Left colon (tissue), 2 donors: ENCODE measurements at regions not wholly inside any gene's neighbourhood (a gene's known extent, or its start where the extent isn't known, plus 50 kb on each side); places are given as distances from the start of the nearest gene placed in this dataset.
A peak's percentile ranks its signal among the peaks of the same experiment; 100 is the strongest.
"Not testable (repeated sequence)": the region's sequence is repeated elsewhere in the genome, so short reads cannot be mapped to it uniquely, and the experiment has no call there.

ENCODE experiments used
- ATAC-seq: fragments of 200-7000 bp; cut with Tn5 transposase; one replicate; pipeline ENCODE4 v1.9.1; 2020; ENCODE audit warnings: mild to moderate bottlenecking, moderate library complexity
- DNase-seq, 2 donors: peaks; one replicate each; pipeline ENCODE4 v3.0.0-alpha.2; 2020
- intact Hi-C, 2 donors: fragments of 100-400 bp; cut with DNase I in 1 of 2; cut with micrococcal nuclease in 1 of 2; formaldehyde crosslinking; loops; one replicate each; pipeline versions ENCODE4 v1.11.2 to v1.14.0; 2022; cut with DNase I, micrococcal nuclease
- donor health status: DM: no; HTN: no; CAD: no.
- donor health status: DM: yes; HTN: yes; CAD: no.

GRCh38 chrX:150049647-150050046, 111.4 kb upstream of the EOLA2 start:
- ATAC-seq, result no peak
- intact Hi-C loops, result no loop called here
- DNase-seq, result no peak

GRCh38 chrX:150050387-150050786, 112.1 kb upstream of the EOLA2 start:
- intact Hi-C loops, result no loop called here
- ATAC-seq, result no peak
- peak in 1 of 2 donors; percentile 5 for DNase-seq

GRCh38 chrX:150051096-150051495, 112.8 kb upstream of the EOLA2 start:
- no peak for ATAC-seq
- DNase-seq, result no peak
- intact Hi-C loops, result no loop called here

- no peak for ATAC-seq
- DNase-seq, result no peak
- intact Hi-C loops, result no loop called here
These were observed 113.9 kb upstream of the EOLA2 start for GRCh38 chrX:150052226-150052625.

DNA sequence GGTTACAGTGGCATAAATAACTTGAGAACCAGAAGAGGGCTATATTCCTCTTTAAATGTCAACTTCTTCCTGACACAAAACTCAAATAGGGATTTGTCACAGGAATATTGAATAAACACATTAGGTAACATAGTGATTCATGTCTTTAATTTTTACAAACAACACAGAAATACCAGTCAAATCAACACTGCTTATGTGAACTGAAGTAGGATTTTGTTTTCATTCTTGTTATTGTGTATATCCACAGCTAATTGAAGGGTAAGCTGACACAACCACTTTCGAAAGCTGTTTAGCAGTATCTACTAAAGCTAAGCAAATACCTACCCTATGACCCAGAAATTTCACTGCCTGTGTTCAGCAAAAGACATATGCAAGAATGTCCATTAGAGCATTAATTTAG, 120.4 kb upstream of the EOLA2 start:
- ATAC-seq (no peak), DNase-seq (no peak)
- intact Hi-C loops, result no loop called here

DNA sequence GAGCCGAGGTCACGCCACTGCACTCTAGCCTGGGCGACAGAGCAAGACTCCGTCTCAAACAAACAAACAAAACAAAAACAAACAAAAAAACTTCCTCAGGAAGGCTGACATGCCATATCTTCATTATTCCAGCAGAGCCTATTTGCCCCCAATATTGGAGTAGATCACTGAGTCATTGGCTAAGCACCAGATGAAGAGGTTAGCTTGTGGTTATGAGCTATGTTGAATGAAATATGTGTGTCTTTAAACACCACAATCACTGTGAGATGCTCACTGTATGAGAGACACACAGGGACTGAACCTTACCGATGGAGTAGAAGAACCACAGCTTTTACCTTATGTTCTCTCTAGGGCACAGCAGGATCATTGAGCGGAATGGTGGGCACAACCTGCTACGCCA, 122.1 kb upstream of the EOLA2 start:
- ATAC-seq (no peak), DNase-seq (no peak)
- intact Hi-C loops, result no loop called here

DNA sequence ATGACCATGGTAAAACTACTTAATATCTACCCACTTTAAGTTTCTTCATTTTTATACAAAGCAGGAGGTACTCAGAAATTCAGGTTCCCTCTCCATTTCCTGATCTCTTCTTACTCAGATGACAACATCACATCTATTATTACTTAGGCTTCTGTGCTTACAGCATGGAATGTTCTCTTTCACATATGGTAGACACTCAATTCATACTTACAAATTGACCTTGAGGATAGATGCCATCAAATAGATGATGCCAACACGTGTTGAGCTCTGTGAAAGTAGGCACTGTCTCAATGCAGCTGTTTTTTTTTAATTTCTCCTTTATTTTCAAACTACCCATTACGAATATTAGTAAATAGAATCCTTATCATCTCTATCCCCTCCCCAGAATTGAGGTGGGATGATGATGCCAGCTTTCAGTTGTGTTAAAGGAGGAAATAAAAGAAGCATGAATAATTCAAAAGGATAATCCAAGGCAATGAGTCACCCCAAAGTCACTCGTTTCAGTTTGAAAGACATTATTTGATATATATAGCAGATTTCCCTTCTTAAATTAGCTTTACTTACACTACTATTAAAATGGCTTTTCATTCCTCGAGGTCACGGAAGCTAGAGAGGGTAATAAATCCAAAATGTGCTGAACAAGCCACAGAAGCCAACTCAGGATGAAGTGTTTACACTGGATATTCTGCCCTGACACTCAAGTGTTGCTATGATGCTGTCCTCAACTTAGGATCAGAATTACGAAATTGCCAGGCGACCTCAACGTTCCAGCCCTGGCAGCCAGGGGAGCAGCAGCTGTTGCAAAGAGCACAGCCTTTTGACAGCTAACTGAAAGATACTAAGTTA, 124.2 kb upstream of the EOLA2 start:
- intact Hi-C loops, result no loop called here
- DNase-seq (peak in 1 of 2 donors; percentile 6), ATAC-seq (no peak)

DNA sequence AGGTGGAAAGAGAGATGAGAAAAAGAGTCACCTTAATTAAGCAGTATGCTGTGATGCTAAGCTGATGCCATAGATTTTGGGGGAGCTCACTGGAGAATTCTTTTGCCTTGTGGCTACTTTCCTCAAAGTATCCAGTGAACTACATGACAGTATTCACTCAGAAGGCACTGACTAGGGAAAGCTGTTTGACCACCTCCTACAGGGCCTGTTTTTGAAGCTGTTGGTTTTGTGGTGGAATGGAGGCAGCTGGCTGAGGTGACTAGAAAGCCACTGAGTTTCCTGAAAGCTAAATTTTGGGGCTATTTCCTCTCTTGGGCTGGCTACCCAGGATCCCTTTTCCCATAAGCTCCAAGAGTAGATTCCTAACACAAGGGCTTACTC, 124.8 kb upstream of the EOLA2 start:
- ATAC-seq (no peak), DNase-seq (no peak)
- intact Hi-C loops, result no loop called here

GRCh38 chrX:150063674-150064073, 125.4 kb upstream of the EOLA2 start:
- no peak for ATAC-seq
- no peak for DNase-seq
- intact Hi-C loops, result no loop called here

DNA sequence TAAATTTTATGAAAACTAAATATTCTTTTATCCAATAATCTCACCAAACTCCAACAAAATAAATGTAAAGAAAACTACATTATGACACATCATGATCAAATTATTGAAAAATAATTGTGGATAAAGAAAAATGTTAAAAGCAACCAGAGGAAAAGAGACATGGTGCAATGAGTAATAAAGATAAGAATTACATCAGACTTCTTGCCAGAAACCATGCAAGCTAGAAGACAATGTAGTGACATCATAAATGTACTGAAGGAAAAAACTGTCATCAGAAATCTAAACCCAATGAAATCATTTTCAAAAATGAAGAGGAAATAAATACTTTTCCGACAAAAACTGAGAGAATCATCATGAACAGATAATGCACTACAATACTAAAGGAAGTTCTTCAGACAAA, 135.9 kb upstream of the EOLA2 start:
- DNase-seq (no peak), ATAC-seq (no peak)
- intact Hi-C loops, result no loop called here

- DNase-seq (no peak), ATAC-seq (no peak)
- intact Hi-C loops, result no loop called here
These were observed 142.2 kb upstream of the EOLA2 start for GRCh38 chrX:150080497-150080896.

DNA sequence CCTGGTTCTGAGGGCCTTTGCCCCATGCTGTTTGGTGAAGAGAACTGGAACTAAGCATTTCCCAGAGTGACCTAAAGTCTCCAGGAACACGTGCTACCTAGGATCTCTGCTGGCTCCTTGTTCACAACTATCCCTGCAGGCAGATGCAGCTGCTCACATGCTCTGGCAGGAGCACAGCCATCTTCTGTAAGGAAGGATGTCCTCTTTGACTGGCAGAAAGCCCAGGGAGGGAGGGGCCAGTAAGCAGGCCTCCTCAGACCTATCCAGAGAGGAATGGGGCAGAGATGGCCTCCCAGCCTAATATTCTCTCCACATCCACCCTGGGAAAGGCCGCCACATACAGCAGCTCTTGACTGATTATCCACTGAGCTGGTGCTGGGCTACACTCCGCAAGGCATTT, 142.8 kb upstream of the EOLA2 start:
- no peak for DNase-seq
- intact Hi-C loops, result no loop called here
- ATAC-seq, result no peak

- intact Hi-C loops, result no loop called here
- ATAC-seq (no peak), DNase-seq (no peak)
These were observed 146.4 kb upstream of the EOLA2 start for GRCh38 chrX:150084496-150085229.

GRCh38 chrX:150085881-150086280, 147.6 kb upstream of the EOLA2 start:
- ATAC-seq (no peak), DNase-seq (no peak)
- intact Hi-C loops, result no loop called here

GRCh38 chrX:150086371-150086770, 148.1 kb upstream of the EOLA2 start:
- DNase-seq (no peak), ATAC-seq (no peak)
- intact Hi-C loops, result no loop called here

- intact Hi-C loops, result no loop called here
- ATAC-seq (no peak), DNase-seq (no peak)
These were observed 149.3 kb upstream of the EOLA2 start for GRCh38 chrX:150087612-150088011.

DNA sequence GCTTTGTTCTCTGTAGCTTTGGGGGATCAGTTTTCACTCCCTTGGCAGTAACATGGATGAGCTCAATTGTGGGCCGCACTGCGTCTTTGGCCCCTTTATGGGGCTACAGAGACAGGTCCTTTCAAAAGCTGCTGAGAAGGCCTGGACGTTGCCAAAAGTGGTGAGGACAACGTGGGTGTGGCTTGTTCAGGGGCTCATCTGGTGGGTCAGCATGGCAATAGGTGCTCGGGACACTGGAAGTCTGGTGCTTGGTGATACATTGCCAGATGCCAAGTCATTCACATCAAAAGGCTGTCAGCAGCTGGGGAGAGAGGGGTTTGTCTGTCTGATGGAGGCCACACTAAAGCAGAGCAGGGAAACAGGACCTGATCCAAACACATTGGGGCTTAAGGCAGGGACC, 149.8 kb upstream of the EOLA2 start:
- ATAC-seq (no peak), DNase-seq (no peak)
- intact Hi-C loops, result no loop called here

DNA sequence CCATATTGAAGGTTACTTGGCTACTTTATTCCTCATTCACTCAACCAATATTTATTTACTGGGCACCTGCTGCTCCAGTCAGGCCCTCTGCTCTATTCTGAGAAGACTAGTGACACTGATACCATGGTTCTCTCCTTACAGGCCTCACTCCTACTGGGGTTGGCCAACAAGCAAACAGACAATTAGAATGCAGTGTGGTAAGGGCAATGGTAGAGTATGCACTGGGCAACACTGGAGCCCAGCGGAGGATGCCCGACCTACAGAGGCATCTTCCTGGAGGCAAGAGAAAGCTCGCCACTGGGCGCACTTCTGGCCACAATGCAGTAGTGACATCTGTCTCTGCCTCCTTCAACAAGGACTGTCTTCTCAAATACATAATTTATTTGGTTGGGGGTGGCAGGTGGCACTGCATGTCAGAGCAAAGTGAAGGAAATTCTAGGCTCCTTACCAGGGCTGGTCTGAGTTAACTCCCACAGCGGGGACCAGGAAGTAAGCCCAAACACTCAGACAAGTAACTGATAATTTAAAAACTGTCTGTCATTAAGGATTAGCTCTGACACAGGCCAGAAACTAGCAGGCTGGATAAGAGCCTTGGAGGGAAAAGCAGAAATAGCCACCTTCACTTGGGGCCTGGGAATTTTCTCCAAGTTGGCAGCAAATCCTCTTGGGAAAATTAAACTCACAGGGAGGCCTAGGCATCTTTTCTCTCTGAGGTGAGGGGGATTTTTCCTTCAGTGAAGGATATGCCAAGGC, 150.7 kb upstream of the EOLA2 start:
- no peak for DNase-seq
- intact Hi-C loops, result no loop called here
- no peak for ATAC-seq

- DNase-seq, ATAC-seq, intact Hi-C loops: not testable (repeated sequence)
These were observed 153.0 kb upstream of the EOLA2 start for GRCh38 chrX:150091300-150091699.

DNA sequence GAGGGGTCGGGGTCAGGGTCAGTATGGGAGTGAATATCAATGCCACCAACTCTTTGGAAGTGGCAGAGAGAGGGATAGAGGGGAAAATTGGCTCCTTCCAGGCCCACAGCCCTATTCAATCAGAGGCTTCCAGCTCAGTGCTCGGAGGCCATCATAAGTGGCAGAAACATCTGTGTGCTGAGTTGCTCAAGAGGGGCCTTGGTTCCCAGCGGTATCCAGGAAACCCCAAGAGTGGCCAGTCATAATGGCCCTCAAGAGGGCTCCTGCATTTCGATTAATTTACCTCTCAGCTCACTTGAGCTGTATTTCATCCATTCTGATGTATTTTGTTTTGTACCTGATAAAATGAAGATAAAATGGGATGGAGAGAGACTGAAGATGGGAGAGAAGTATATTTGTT, 154.3 kb upstream of the EOLA2 start:
- no peak for DNase-seq
- no peak for ATAC-seq
- intact Hi-C loops, result no loop called here
